ENCODE measurements at regions not wholly inside any gene's neighbourhood (a gene's known extent, or its start where the extent isn't known, plus 50 kb on each side); places are given as distances from the start of the nearest gene placed in this dataset.

DNA sequence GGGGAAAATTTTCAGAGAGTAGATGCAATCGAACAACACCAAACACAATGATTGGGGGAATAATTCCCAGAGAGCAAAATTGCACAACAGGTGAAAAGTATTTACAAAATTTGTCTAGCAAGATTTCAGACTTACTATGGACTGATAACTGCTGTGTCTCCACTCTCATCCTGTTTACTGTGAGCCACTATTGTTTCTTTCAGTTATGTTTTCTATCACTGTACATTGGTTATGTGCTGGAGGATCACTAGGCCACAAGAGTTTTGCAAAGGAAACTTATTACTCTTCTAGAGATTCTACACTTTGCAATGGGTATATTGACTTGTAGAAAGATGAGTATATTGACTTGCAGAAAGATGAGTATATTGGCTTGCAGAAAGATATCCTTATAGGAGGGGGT, 934.1 kb upstream of the CRIM1 start:
- Mint-ChIP-seq H3K4me3 (no peak overlapping the region), H3K27ac (no peak overlapping the region), H3K36me3 (no peaks in the 10 kb centered on the region), H3K4me1 (no peaks in the 10 kb centered on the region), H3K27me3 (ENCODE audit: low read depth in 3 of 3) (peaks cover 0 to 2% (median 0%) of the 10 kb centered on the region in 3 donors), H3K9me3 (peaks cover 0 to 2% (median 0%) of the 10 kb centered on the region in 7 donors)
- Histone ChIP-seq H3K36me3 (replicated peaks in 1 of 2; ENCODE audit: control insufficient read depth in 1 of 2, insufficient read depth in 2 of 2, low read length in 2 of 2) (no peaks in the 10 kb centered on the region), H3K27ac (ENCODE audit: low read depth in 1 of 2, low read length in 2 of 2) (no peak overlapping the region), H2AFZ (ENCODE audit: insufficient read depth, low read depth, low read length, poor library complexity, severe bottlenecking) (no peak overlapping the region), H3K4me3 (replicated peaks in 1 of 3; ENCODE audit: low read depth in 2 of 3, low read length in 3 of 3) (no peak overlapping the region), H3K9me3 (replicated peaks in 1 of 2; ENCODE audit: control insufficient read depth in 1 of 2, insufficient read depth in 1 of 2, low read length in 2 of 2) (no peaks in the 10 kb centered on the region), H3K4me1 (ENCODE audit: control insufficient read depth in 1 of 2, insufficient read depth in 2 of 2, low read length in 2 of 2) (no peaks in the 10 kb centered on the region), H4K20me1 (ENCODE audit: insufficient read depth, low read length) (no peaks in the 10 kb centered on the region), H3K27me3 (ENCODE audit: control insufficient read depth in 2 of 2, insufficient read depth in 2 of 2, low read length in 2 of 2) (no peaks in the 10 kb centered on the region), H3K79me2 (ENCODE audit: insufficient read depth, low read length) (no peaks in the 10 kb centered on the region), H3K4me2 (replicated peaks; ENCODE audit: extremely low read depth, low read length, poor library complexity, severe bottlenecking) (no peak overlapping the region), H3K9ac (ENCODE audit: insufficient read depth, low read length, poor library complexity, severe bottlenecking) (no peak overlapping the region)
- DNase-seq: no peak
- TF ChIP-seq, protein P1, sequence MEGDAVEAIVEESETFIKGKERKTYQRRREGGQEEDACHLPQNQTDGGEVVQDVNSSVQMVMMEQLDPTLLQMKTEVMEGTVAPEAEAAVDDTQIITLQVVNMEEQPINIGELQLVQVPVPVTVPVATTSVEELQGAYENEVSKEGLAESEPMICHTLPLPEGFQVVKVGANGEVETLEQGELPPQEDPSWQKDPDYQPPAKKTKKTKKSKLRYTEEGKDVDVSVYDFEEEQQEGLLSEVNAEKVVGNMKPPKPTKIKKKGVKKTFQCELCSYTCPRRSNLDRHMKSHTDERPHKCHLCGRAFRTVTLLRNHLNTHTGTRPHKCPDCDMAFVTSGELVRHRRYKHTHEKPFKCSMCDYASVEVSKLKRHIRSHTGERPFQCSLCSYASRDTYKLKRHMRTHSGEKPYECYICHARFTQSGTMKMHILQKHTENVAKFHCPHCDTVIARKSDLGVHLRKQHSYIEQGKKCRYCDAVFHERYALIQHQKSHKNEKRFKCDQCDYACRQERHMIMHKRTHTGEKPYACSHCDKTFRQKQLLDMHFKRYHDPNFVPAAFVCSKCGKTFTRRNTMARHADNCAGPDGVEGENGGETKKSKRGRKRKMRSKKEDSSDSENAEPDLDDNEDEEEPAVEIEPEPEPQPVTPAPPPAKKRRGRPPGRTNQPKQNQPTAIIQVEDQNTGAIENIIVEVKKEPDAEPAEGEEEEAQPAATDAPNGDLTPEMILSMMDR (IDR thresholded peaks at IDR 0.05): no peak
- intact Hi-C loops (cut with micrococcal nuclease): no loop called here
- no CpG with 5 or more reads among the region's 1 CpG for WGBS (ENCODE audit: insufficient coverage)

- no peaks in the 10 kb centered on the region for H3K36me3 ChIP-seq (replicated peaks in 1 of 2; ENCODE audit: control insufficient read depth in 1 of 2, insufficient read depth in 2 of 2, low read length in 2 of 2)
- no peak overlapping the region for H3K4me2 ChIP-seq (replicated peaks; ENCODE audit: extremely low read depth, low read length, poor library complexity, severe bottlenecking)
- H3K4me1 ChIP-seq (ENCODE audit: control insufficient read depth in 1 of 2, insufficient read depth in 2 of 2, low read length in 2 of 2): no peaks in the 10 kb centered on the region
- Mint-ChIP-seq H3K4me3 (no peak overlapping the region), H3K4me1 (no peaks in the 10 kb centered on the region), H3K27ac (no peak overlapping the region), H3K9me3 (peaks cover 0 to 4% (median 0%) of the 10 kb centered on the region in 7 donors), H3K27me3 (ENCODE audit: low read depth in 3 of 3) (peaks cover 0 to 2% (median 2%) of the 10 kb centered on the region in 3 donors), H3K36me3 (no peaks in the 10 kb centered on the region)
- intact Hi-C loops (cut with micrococcal nuclease): no loop called here
- no CpG with 5 or more reads among the region's 1 CpG for WGBS (ENCODE audit: insufficient coverage)
- DNase-seq: no peak
- H3K4me3 ChIP-seq (replicated peaks in 1 of 3; ENCODE audit: low read depth in 2 of 3, low read length in 3 of 3): no peak overlapping the region
- H3K79me2 ChIP-seq (ENCODE audit: insufficient read depth, low read length): no peaks in the 10 kb centered on the region
- H3K9me3 ChIP-seq (replicated peaks in 1 of 2; ENCODE audit: control insufficient read depth in 1 of 2, insufficient read depth in 1 of 2, low read length in 2 of 2): no peaks in the 10 kb centered on the region
- TF ChIP-seq, protein P1 (IDR thresholded peaks at IDR 0.05): no peak
- H3K27ac ChIP-seq (ENCODE audit: low read depth in 1 of 2, low read length in 2 of 2): no peak overlapping the region
- no peaks in the 10 kb centered on the region for H4K20me1 ChIP-seq (ENCODE audit: insufficient read depth, low read length)
- H2AFZ ChIP-seq (ENCODE audit: insufficient read depth, low read depth, low read length, poor library complexity, severe bottlenecking): no peak overlapping the region
- H3K27me3 ChIP-seq (ENCODE audit: control insufficient read depth in 2 of 2, insufficient read depth in 2 of 2, low read length in 2 of 2): no peaks in the 10 kb centered on the region
- H3K9ac ChIP-seq (ENCODE audit: insufficient read depth, low read length, poor library complexity, severe bottlenecking): no peak overlapping the region
Observed at GRCh38 chr2:35417293-35417692, 938.3 kb upstream of the CRIM1 start.

Data from CD14-positive monocyte (primary cell).